SKM-1 treated with dmso at 0.1 percent for 144 hours (cell line): ENCODE measurements at regions not wholly inside any gene's neighbourhood (a gene's known extent, or its start where the extent isn't known, plus 50 kb on each side); places are given as distances from the start of the nearest gene placed in this dataset.
"Not testable (repeated sequence)": the region's sequence is repeated elsewhere in the genome, so short reads cannot be mapped to it uniquely, and the experiment has no call there.

Source experiments
- DNase-seq: peaks from one replicate; lab custom pipeline; 2025; ENCODE audit not compliant: unreplicated experiment; lab: John Stamatoyannopoulos, UW

DNA sequence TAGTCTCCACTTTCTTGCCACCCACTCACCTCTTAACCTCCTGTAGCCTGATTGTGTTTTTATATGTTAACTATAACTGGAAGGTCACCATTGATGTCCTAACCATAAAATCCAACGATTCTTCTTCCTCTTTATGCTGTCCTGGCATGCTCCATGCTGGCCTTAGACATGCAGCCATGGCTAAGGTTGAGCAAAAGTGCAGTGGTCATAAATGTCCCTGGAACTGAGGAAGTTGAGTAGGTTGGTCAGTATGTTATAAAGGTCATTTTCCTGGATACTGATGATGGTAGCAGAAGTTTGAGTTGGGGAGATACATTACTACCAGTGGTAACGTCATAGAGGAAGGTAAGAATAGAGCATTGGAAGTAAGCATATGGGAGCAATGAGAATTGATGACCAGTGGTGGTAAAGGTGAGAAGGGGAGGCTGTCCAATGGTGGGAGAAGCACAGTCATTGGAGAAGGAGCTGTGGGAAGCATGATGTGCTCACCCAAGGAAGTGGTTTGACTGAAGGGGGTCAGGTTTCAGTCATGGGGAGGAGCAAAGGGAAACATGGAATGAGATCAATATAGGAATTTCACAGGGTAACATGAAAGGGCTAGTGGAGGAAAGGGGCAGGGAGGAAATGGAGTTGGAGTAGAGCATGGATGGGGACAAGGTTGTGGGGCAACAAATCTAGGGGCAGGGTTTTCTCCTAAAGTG is 240.8 kb downstream of the DACT1 start:
- no peak for DNase-seq

- no peak for DNase-seq
Observed at GRCh38 chr14:58881433-58881832, 243.7 kb downstream of the DACT1 start.

- no peak for DNase-seq
Observed at GRCh38 chr14:58882577-58883018, 244.8 kb downstream of the DACT1 start.

DNA sequence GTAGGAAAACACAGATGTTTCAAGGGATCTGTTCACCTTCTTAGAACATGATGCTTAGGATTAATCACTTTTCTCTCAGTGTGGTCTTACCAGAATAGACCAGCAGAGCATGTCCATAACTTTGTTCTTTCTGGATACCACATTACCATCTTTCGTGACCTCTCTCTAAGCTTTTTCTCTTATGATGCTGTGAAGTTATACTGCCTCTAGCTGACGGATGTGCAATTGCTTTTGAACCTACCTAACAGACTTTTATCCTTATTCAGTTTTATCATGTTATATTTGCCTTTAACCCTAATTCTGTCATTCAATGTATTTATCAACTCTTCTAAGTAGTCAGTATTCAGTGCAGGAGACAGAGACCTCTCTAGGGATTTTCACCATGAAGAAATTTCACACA is 246.7 kb downstream of the DACT1 start:
- DNase-seq = no peak

- no peak for DNase-seq
Observed at GRCh38 chr14:58887931-58888330, 250.2 kb downstream of the DACT1 start.

GRCh38 chr14:58898655-58899316 is 261.0 kb downstream of the DACT1 start:
- DNase-seq = no peak

DNA sequence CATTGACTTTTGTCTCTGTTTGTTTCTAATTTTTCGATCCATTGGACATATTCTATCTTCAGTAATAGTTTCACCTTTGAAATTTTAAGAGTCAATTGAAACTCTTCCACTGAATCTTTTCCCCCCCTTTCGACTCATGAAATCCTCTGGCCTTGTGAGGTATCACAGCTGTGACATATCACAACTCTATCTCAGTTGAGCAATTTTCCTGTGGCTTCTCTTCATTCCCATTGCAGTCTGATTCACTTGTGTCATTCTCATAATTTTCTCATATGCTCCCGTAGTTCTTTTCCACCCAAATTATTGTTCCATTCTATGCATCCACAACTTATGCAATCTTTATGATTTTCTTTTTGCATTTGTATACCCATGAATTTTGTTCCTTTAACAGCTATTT is 261.6 kb downstream of the DACT1 start:
- DNase-seq = no peak

DNA sequence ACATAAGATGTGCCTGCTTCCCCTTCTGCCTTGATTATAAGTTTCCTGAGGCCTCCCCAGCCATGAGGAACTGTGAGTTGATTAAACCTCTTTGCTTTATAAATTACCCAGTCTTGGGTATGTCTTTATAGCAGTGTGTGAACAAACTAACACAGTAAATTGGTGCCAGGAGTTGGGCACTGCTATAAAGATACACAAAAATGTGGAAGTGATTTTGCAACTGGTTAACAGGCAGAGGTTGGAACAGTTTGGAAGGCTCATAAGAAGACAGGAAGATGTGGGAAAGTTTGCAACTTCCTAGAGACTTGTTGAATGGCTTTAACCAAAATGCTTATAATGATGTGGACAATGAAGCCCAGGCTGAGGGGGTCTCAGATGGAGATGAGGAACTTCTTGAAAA is 264.1 kb downstream of the DACT1 start:
- DNase-seq = no peak

DNA sequence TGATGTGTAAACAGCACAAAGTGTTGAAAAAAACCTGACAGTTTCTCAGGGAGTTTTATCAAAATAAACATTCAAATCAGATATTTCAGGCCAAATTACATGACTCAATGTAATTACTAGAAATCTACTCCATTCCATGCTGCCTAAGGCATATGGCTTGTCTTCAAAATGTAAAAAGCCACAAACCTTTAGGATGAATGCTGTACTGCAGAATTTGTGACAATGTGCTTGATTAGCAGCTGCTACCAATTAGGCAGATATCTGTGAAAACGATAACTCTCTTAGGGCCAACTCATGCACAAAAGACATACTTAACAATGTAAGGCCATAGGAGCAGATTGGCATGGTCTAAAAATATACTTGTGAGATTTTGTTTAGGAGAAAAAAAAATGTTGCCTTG is 267.0 kb downstream of the DACT1 start:
- DNase-seq = no peak

DNA sequence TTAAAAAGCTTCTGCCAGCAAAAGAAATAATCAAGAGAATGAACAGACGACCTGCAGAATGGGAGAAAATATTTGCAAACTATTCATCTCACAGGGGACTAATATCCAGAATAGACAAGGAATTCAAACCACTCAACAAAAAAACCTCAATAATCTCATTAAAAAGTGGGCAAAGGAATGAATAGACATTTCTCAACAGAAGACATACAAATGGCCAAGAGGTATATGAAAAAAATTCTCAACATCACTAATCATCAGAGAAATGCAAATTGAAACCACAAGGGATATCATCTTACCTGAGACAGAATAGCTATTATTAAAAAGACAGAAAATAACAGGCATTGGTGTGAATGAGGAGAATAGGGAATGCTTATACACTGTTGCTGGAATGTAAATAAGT is 270.0 kb downstream of the DACT1 start:
- no peak for DNase-seq

GRCh38 chr14:58912287-58912686 is 274.5 kb downstream of the DACT1 start:
- DNase-seq = no peak

- no peak for DNase-seq
Observed at GRCh38 chr14:58912799-58913432, 275.2 kb downstream of the DACT1 start.

DNA sequence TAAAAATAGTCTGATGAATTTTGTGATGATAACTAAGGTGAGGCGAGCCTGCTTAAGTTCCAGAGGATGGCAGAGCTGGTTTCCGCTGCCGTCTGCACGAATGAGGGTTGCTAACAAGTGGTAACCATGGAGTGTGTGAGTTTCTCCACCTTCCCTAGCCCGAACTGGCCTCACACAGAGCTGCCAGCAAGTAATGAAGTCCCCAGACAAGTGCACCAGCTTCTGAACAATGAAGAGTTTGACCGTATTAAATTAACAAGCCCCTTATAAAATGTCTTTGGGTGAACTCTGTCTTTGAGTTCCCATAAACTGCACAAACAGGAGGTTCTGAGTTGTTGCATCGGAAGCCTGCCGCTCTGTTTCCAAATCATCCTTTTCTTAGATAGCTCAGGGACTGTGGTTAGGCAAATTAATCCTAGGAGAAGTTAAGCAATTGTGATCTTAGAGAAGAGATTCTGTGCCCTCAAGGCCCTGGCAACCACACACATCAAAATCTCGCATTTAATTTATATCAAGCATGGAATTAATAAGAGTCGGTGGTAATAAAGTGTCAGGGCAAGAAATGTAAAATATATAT is 274.1 kb upstream of the DAAM1 start:
- DNase-seq = no peak

DNA sequence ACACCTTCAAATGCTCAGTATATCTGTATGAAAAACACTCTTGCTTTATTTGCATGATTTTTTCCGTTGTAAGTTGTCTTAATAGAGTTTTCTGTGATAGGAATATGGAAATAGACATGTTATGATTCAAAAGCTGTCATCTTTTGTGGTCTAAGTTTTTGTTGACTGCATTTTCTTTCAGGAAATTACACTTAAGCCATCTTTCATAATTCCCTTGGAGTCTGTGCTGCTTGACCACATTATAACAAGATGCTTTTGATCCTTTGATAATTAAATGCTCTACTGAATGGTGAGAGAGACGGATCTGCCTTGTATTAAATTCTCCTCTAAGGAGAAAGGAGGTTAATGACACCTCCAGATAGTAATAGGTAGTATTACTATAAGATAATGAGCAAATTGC is 272.8 kb upstream of the DAAM1 start:
- no peak for DNase-seq

DNA sequence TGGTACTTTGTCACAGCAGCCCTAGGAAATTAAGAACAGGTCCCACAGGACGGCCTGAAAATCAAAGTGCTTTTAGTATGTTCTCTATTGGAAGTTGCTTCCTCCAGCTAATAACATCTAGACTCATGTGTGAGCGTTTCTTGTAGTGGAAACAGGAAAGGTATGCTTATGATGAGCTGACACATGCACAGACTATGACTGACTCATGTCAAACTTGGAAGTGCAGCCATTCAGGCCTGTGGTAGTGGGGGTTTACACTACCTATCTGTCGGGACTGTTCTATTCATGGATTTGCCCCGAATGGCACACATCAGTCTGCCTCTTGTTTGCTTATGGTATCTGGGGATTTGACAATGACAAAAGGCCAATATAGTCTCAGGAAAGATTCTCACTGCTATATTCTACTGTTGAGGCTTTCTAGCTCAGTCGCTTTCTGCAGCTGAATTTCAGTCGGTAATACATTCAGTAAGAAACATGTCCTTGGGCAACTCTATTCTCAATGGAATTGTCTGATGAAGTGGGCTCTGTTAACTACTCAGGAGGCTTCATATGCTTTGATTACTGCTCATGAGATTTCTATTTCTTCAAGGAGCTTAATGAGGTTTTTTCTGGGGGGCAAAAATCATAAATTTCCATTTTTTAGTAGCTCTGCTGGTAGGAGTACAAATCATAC is 270.3 kb upstream of the DAAM1 start:
- DNase-seq = no peak

DNA sequence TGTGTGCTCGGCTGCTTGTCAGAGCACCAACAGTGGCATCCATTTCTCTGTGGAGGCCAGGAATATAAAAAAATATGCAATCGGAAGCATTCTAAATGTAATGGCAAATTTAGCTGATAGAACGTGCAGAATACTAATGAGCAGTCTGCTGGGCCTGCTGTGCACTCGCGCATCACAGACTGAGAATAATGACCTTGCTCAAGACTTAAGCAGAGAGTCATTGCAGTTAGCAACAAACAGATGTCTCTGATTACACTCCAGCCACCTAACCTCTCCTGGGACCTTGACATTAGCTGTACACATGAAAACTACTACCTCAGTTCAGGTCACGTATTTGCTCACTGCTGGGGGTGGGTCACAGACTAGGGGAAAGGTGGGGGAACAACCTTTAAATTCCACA is 269.2 kb upstream of the DAAM1 start:
- no peak for DNase-seq

GRCh38 chr14:58920230-58920629 is 268.2 kb upstream of the DAAM1 start:
- DNase-seq = no peak

- not testable (repeated sequence) for DNase-seq
Observed at GRCh38 chr14:58922201-58922940, 266.1 kb upstream of the DAAM1 start.

GRCh38 chr14:58923751-58924405 is 264.6 kb upstream of the DAAM1 start:
- DNase-seq = no peak

DNA sequence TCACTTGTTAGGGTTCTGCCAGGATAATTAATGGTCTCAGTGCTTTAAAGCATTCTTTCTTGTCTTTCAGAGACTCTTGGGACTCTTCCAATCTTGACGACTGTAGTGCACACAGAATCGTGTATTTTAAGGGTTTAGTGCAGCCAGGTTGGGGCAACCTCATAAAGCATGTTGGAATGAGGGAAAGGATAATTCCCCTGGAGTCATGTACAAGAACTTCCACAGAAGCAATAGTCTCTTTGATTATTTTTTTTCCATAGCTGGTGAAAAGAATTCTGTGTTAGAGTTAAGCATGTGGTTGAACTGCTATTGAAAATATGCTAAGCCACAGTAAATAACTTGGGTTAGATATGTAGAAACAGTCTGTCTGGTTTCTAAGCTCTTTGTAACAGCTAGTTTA is 246.8 kb upstream of the DAAM1 start:
- no peak for DNase-seq
